A549 (cell line): ENCODE measurements at regions not wholly inside any gene's neighbourhood (a gene's known extent, or its start where the extent isn't known, plus 50 kb on each side); places are given as distances from the start of the nearest gene placed in this dataset.

Experiments used
- ATAC-seq, 2 experiments: fragments of 200-7000 bp in 1 of 2; fragments of >200 bp in 1 of 2; cut with Nextera tagmentation in 1 of 2; cut with Tn5 transposase in 1 of 2; 3 replicates each; pipeline versions ENCODE4 v1.8.0 to v1.9.1; 2018 to 2020; ENCODE audit warnings: mild to moderate bottlenecking in 1 of 2, moderate library complexity in 1 of 2
- CTCF ChIA-PET: fragments of 300-600 bp; sonication (Branson Sonifier 250); formaldehyde crosslinking; extraction: SDS; loops from one replicate; lab custom pipeline; 2021; ENCODE audit warnings: antibody characterized with exemption, inconsistent platforms; lab: Yijun Ruan, JAX
- POLR2A ChIA-PET: fragments of 350-600 bp; formaldehyde crosslinking; extraction: SDS; loops from one replicate; lab custom pipeline; 2021; ENCODE audit warnings: antibody characterized with exemption, inconsistent platforms; lab: Yijun Ruan, JAX
- DNase-seq, 2 experiments: peaks; one replicate each; pipeline versions ENCODE4 v3.0.0 to v3.0.0-alpha.2; 2011 to 2016; ENCODE audit warnings: low read depth in 1 of 2, low spot score in 1 of 2
- FAIRE-seq: peaks from 2 replicates; lab custom pipeline; 2011; peaks lifted over from hg19 to GRCh38; lab: Jason Lieb, UNC
- H3K27ac ChIP-seq, 2 experiments: fragments of >200 bp; sonication (Bioruptor Twin); formaldehyde crosslinking; 3 replicates each; pipeline ENCODE4 v1.5.1; 2016 to 2017
- H3K4me1 ChIP-seq: fragments of >200 bp; sonication (Bioruptor Twin); formaldehyde crosslinking; 3 replicates; pipeline ENCODE4 v1.6.1; 2016
- H3K4me2 ChIP-seq: fragments of >200 bp; sonication (Bioruptor Twin); formaldehyde crosslinking; 3 replicates; pipeline ENCODE4 v1.6.1; 2016
- H3K4me3 ChIP-seq: fragments of >200 bp; sonication (Bioruptor Twin); formaldehyde crosslinking; 3 replicates; pipeline ENCODE4 v1.5.1; 2016
- H3K9me3 ChIP-seq: fragments of >200 bp; sonication (Bioruptor Twin); formaldehyde crosslinking; 3 replicates; pipeline ENCODE4 v1.6.1; 2016
- ATOH8 ChIP-seq: fragments of 250-450 bp; sonication (Bioruptor Pico); IDR thresholded peaks from 2 replicates; pipeline ENCODE4 v1.5.0; 2020; ENCODE audit warnings: low read depth, mild to moderate bottlenecking, moderate library complexity
- CBX2 ChIP-seq: fragments of 200-600 bp; sonication (generic); IDR thresholded peaks from 2 replicates; pipeline ENCODE4 v1.6.1; 2016; ENCODE audit warnings: low read depth, mild to moderate bottlenecking, borderline replicate concordance
- CBX8 ChIP-seq: fragments of 200-600 bp; sonication (generic); IDR thresholded peaks from 2 replicates; pipeline ENCODE4 v1.6.1; 2016
- CEBPB ChIP-seq, 2 experiments: fragments of >200 bp in 1 of 2; sonication (Bioruptor Twin) in 1 of 2; formaldehyde crosslinking in 1 of 2; IDR thresholded peaks; 2 replicates each; pipeline ENCODE4 v1.6.1; 2012 to 2016
- CHD4 ChIP-seq: fragments of 200-600 bp; sonication (generic); IDR thresholded peaks from 2 replicates; pipeline ENCODE4 v1.6.1; 2016; ENCODE audit warnings: antibody characterized with exemption, mild to moderate bottlenecking, borderline replicate concordance
- CTCF ChIP-seq: fragments of >200 bp; sonication (Bioruptor Twin); formaldehyde crosslinking; IDR thresholded peaks from 3 replicates; pipeline ENCODE4 v1.5.1; 2016
- EHF ChIP-seq: fragments of 250-450 bp; sonication (Bioruptor Pico); IDR thresholded peaks from 2 replicates; pipeline ENCODE4 v1.5.0; 2020; ENCODE audit warnings: mild to moderate bottlenecking
- EP300 ChIP-seq, 2 experiments: fragments of >200 bp; sonication (Bioruptor Twin); formaldehyde crosslinking; IDR thresholded peaks; 2 replicates in 1 of 2; 3 replicates in 1 of 2; pipeline ENCODE4 v1.6.1; 2016 to 2017
- ESRRA ChIP-seq: fragments of 150-350 bp; IDR thresholded peaks from 2 replicates; pipeline ENCODE4 v1.6.1; 2014; ENCODE audit warnings: mild to moderate bottlenecking, low read length, borderline replicate concordance
- FOSL2 ChIP-seq, 2 experiments: fragments of 450-650 bp in 1 of 2; fragments of >200 bp in 1 of 2; sonication (Bioruptor Twin) in 1 of 2; formaldehyde crosslinking; IDR thresholded peaks; 2 replicates each; pipeline versions ENCODE4 v1.5.0 to v1.6.1; 2016 to 2020; ENCODE audit warnings: mild to moderate bottlenecking in 1 of 2, moderate library complexity in 1 of 2
- FOXS1 ChIP-seq: fragments of 250-450 bp; sonication (Bioruptor Pico); IDR thresholded peaks from 2 replicates; pipeline ENCODE4 v1.5.0; 2020; ENCODE audit warnings: mild to moderate bottlenecking, moderate library complexity
- GATA3 ChIP-seq: IDR thresholded peaks from 2 replicates; pipeline ENCODE4 v1.6.1; 2012; ENCODE audit warnings: borderline replicate concordance
- HES2 ChIP-seq: fragments of >200 bp; sonication (Bioruptor Twin); formaldehyde crosslinking; IDR thresholded peaks from 2 replicates; pipeline ENCODE4 v1.6.1; 2016
- HEYL ChIP-seq: fragments of 250-450 bp; sonication (Bioruptor Pico); IDR thresholded peaks from 2 replicates; pipeline ENCODE4 v1.8.0; 2021; ENCODE audit warnings: mild to moderate bottlenecking, moderate library complexity
- HOXB5 ChIP-seq: fragments of 250-450 bp; sonication (Bioruptor Pico); IDR thresholded peaks from 2 replicates; pipeline ENCODE4 v1.5.0; 2020; ENCODE audit warnings: mild to moderate bottlenecking, moderate library complexity
- KDM1A ChIP-seq: fragments of 200-600 bp; sonication (generic); IDR thresholded peaks from 2 replicates; pipeline ENCODE4 v1.6.1; 2016; ENCODE audit warnings: low read depth, mild to moderate bottlenecking
- MAZ ChIP-seq: fragments of 150-350 bp; IDR thresholded peaks from 2 replicates; pipeline ENCODE4 v1.6.1; 2014; ENCODE audit warnings: antibody characterized with exemption, low read depth, low read length, borderline replicate concordance
- POLR2A ChIP-seq: IDR thresholded peaks from 2 replicates; pipeline ENCODE4 v1.6.1; 2012; ENCODE audit warnings: mild to moderate bottlenecking, low read length
- RFX5 ChIP-seq: fragments of 450-650 bp; IDR thresholded peaks from 2 replicates; pipeline ENCODE4 v1.7.1; 2014; ENCODE audit warnings: antibody characterized with exemption, mild to moderate bottlenecking, moderate library complexity
- RNF2 ChIP-seq: fragments of 200-600 bp; sonication (generic); IDR thresholded peaks from 2 replicates; pipeline ENCODE4 v1.6.1; 2016; ENCODE audit warnings: low read depth, mild to moderate bottlenecking, antibody characterized with exemption, moderate library complexity, borderline replicate concordance
- USF2 ChIP-seq: fragments of 450-650 bp; IDR thresholded peaks from 2 replicates; pipeline ENCODE4 v1.6.1; 2014; ENCODE audit warnings: antibody characterized with exemption
- ZSCAN20 ChIP-seq: fragments of 250-450 bp; sonication (Bioruptor Pico); IDR thresholded peaks from 2 replicates; pipeline ENCODE4 v1.8.0; 2022; ENCODE audit warnings: mild to moderate bottlenecking, moderate library complexity
- whole genome bisulfite sequencing: methylation state at CpG from one replicate; pipeline ENCODE4 v1.1.6; 2017; ENCODE audit errors: missing lambda C conversion rate; 5-methylcytosine and 5-hydroxymethylcytosine counted together

- TF ChIP-seq RNF2 (no peak), FOXS1 (CRISPR knock-in tag) (no peak), CBX2 (no peak), MAZ (no peak), CTCF (no peak), KDM1A (no peak), HOXB5 (CRISPR knock-in tag) (no peak), RFX5 (no peak), HES2 (no peak), ATOH8 (no peak), CBX8 (no peak)
- TF ChIP-seq, all 56 proteins: peak for 0
Observed at GRCh38 chr13:21984156-21984555, 313.3 kb downstream of the FGF9 start.

GRCh38 chr13:21986602-21987001 lies 315.7 kb downstream of the FGF9 start:
- no peaks in the 10 kb centered on the region for H3K4me1 ChIP-seq
- FAIRE-seq (no peak), ATAC-seq (no peak), DNase-seq (no peak)
- no peaks in the 10 kb centered on the region for H3K9me3 ChIP-seq
- H3K4me3 ChIP-seq: no peak overlapping the region
- H3K27ac ChIP-seq: no peak overlapping the region
- POLR2A ChIA-PET: no interaction called here
- WGBS: 33% methylated on average over 9 of the region's 10 CpGs
- CTCF ChIA-PET: no interaction called here
- no peak overlapping the region for H3K4me2 ChIP-seq
- TF ChIP-seq CHD4: no peak
- TF ChIP-seq POLR2A: no peak
- TF ChIP-seq EP300 (IDR thresholded peaks at IDR 0.05): no peak
- no peak for TF ChIP-seq GATA3
- no peak for TF ChIP-seq ZSCAN20 (CRISPR knock-in tag)
- no peak for TF ChIP-seq CEBPB (IDR thresholded peaks at IDR 0.05)
- TF ChIP-seq CBX2: no peak
- TF ChIP-seq, all 56 proteins: peak for 0

More at GRCh38 chr13:21984156-21984555, 313.3 kb downstream of the FGF9 start:
- Histone ChIP-seq H3K4me2 (no peak overlapping the region), H3K4me3 (no peak overlapping the region), H3K4me1 (no peaks in the 10 kb centered on the region), H3K27ac (no peak overlapping the region), H3K9me3 (no peaks in the 10 kb centered on the region)
- no peak for FAIRE-seq
- ATAC-seq: no peak
- ChIA-PET POLR2A (no interaction called here), CTCF (interaction anchor here (1.4 kb wide), 1 partner anchor 15 kb away, joined by 3 read pairs; no protein-coding TSS in a partner anchor)
- 34% methylated on average over 4 of the region's 4 CpGs for WGBS
- no peak for DNase-seq

GRCh38 chr13:21987793-21988192 lies 316.9 kb downstream of the FGF9 start:
- no peak overlapping the region for H3K27ac ChIP-seq
- H3K9me3 ChIP-seq: no peaks in the 10 kb centered on the region
- POLR2A ChIA-PET: no interaction called here
- ATAC-seq: no peak
- no peak overlapping the region for H3K4me2 ChIP-seq
- 22% methylated on average over 7 of the region's 7 CpGs for WGBS
- no peak overlapping the region for H3K4me3 ChIP-seq
- no peaks in the 10 kb centered on the region for H3K4me1 ChIP-seq
- FAIRE-seq: no peak
- TF ChIP-seq EHF (CRISPR knock-in tag) (no peak), USF2 (no peak), ESRRA (no peak), HEYL (CRISPR knock-in tag) (no peak), FOSL2 (IDR thresholded peaks at IDR 0.05) (no peak), FOSL2 (CRISPR knock-in tag; IDR thresholded peaks at IDR 0.05) (no peak)
- no peak for DNase-seq
- CTCF ChIA-PET: interaction anchor here (0.5 to 0.6 kb wide), 2 partner anchors 17 to 383 kb away, joined by 3 read pairs; no protein-coding TSS in a partner anchor
